H1 (cell line): ENCODE measurements at regions not wholly inside any gene's neighbourhood (a gene's known extent, or its start where the extent isn't known, plus 50 kb on each side); places are given as distances from the start of the nearest gene placed in this dataset.

ENCODE experiments used
- CBX5 ChIP-seq: fragments of 300-800, 300-1000 bp; sonication (generic); IDR thresholded peaks from 2 replicates; pipeline ENCODE4 v1.7.1; 2016; ENCODE audit warnings: antibody characterized with exemption, low read length, low read depth
- CREB1 ChIP-seq: IDR thresholded peaks from 2 replicates; pipeline ENCODE4 v1.6.1; 2012; ENCODE audit warnings: inconsistent platforms
- FOSL1 ChIP-seq: IDR thresholded peaks from 2 replicates; pipeline ENCODE4 v1.6.1; 2011; ENCODE audit warnings: mild to moderate bottlenecking, low read depth, low read length, moderate library complexity; ENCODE audit not compliant: insufficient read depth
- SP1 ChIP-seq: IDR thresholded peaks from 2 replicates; pipeline ENCODE4 v1.6.1; 2011; ENCODE audit warnings: low read depth, low read length
- TF ChIP-seq, protein P1 (sequence below): fragments of 300-600 bp; sonication (generic); IDR thresholded peaks from 2 replicates; pipeline ENCODE4 v1.7.1; 2012; ENCODE audit warnings: low read length, moderate library complexity, mild to moderate bottlenecking, inconsistent platforms; ENCODE audit not compliant: insufficient replicate concordance

DNA sequence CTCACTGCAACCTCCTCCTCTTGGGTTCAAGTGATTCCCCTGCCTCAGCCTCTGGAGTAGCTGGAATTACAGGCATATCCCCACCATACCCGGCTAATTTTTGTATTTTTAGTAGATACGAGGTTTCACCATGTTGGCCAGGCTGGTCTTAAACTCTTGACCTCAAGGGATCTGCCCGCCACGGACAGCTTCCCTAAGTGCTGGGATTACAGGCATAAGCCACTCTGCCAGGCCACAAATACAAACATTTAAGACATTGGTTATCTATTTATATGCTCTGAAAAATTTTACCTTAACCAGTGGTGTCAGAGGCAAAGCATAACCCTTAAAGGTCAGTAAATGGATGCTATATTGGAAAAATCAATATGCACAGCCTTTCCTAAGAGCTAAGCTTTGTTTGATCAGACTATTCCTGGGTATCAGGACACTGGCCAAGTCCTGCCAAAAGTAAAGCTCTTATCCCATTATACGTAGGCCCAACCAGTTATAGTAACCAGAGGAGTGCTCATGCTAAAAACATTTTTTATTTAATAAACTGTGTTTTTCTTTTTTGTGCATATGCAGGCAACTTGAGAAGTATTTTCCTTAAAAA is 56.4 kb upstream of the STARD13 start (continued):
- TF ChIP-seq, protein P1, sequence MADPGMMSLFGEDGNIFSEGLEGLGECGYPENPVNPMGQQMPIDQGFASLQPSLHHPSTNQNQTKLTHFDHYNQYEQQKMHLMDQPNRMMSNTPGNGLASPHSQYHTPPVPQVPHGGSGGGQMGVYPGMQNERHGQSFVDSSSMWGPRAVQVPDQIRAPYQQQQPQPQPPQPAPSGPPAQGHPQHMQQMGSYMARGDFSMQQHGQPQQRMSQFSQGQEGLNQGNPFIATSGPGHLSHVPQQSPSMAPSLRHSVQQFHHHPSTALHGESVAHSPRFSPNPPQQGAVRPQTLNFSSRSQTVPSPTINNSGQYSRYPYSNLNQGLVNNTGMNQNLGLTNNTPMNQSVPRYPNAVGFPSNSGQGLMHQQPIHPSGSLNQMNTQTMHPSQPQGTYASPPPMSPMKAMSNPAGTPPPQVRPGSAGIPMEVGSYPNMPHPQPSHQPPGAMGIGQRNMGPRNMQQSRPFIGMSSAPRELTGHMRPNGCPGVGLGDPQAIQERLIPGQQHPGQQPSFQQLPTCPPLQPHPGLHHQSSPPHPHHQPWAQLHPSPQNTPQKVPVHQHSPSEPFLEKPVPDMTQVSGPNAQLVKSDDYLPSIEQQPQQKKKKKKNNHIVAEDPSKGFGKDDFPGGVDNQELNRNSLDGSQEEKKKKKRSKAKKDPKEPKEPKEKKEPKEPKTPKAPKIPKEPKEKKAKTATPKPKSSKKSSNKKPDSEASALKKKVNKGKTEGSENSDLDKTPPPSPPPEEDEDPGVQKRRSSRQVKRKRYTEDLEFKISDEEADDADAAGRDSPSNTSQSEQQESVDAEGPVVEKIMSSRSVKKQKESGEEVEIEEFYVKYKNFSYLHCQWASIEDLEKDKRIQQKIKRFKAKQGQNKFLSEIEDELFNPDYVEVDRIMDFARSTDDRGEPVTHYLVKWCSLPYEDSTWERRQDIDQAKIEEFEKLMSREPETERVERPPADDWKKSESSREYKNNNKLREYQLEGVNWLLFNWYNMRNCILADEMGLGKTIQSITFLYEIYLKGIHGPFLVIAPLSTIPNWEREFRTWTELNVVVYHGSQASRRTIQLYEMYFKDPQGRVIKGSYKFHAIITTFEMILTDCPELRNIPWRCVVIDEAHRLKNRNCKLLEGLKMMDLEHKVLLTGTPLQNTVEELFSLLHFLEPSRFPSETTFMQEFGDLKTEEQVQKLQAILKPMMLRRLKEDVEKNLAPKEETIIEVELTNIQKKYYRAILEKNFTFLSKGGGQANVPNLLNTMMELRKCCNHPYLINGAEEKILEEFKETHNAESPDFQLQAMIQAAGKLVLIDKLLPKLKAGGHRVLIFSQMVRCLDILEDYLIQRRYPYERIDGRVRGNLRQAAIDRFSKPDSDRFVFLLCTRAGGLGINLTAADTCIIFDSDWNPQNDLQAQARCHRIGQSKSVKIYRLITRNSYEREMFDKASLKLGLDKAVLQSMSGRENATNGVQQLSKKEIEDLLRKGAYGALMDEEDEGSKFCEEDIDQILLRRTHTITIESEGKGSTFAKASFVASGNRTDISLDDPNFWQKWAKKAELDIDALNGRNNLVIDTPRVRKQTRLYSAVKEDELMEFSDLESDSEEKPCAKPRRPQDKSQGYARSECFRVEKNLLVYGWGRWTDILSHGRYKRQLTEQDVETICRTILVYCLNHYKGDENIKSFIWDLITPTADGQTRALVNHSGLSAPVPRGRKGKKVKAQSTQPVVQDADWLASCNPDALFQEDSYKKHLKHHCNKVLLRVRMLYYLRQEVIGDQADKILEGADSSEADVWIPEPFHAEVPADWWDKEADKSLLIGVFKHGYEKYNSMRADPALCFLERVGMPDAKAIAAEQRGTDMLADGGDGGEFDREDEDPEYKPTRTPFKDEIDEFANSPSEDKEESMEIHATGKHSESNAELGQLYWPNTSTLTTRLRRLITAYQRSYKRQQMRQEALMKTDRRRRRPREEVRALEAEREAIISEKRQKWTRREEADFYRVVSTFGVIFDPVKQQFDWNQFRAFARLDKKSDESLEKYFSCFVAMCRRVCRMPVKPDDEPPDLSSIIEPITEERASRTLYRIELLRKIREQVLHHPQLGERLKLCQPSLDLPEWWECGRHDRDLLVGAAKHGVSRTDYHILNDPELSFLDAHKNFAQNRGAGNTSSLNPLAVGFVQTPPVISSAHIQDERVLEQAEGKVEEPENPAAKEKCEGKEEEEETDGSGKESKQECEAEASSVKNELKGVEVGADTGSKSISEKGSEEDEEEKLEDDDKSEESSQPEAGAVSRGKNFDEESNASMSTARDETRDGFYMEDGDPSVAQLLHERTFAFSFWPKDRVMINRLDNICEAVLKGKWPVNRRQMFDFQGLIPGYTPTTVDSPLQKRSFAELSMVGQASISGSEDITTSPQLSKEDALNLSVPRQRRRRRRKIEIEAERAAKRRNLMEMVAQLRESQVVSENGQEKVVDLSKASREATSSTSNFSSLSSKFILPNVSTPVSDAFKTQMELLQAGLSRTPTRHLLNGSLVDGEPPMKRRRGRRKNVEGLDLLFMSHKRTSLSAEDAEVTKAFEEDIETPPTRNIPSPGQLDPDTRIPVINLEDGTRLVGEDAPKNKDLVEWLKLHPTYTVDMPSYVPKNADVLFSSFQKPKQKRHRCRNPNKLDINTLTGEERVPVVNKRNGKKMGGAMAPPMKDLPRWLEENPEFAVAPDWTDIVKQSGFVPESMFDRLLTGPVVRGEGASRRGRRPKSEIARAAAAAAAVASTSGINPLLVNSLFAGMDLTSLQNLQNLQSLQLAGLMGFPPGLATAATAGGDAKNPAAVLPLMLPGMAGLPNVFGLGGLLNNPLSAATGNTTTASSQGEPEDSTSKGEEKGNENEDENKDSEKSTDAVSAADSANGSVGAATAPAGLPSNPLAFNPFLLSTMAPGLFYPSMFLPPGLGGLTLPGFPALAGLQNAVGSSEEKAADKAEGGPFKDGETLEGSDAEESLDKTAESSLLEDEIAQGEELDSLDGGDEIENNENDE: no peak
- no peak for TF ChIP-seq SP1
- TF ChIP-seq FOSL1: no peak
- TF ChIP-seq CBX5: no peak
- TF ChIP-seq CREB1: no peak
